SH-SY5Y (cell line): ENCODE measurements at regions not wholly inside any gene's neighbourhood (a gene's known extent, or its start where the extent isn't known, plus 50 kb on each side); places are given as distances from the start of the nearest gene placed in this dataset.

Source experiments
- GATA2 ChIP-seq: IDR thresholded peaks from 2 replicates; pipeline ENCODE4 v1.6.1; 2011; ENCODE audit warnings: mild to moderate bottlenecking, low read depth, low read length
- GATA3 ChIP-seq: IDR thresholded peaks from 2 replicates; pipeline ENCODE4 v1.6.1; 2011; ENCODE audit warnings: low read depth, mild to moderate bottlenecking, low read length, moderate library complexity

GRCh38 chr5:74044936-74045335 lies 418.9 kb downstream of the ARHGEF28 start:
- TF ChIP-seq GATA3 (no peak), GATA2 (no peak)
